GM21737 (cell line): ENCODE measurements at regions not wholly inside any gene's neighbourhood (a gene's known extent, or its start where the extent isn't known, plus 50 kb on each side); places are given as distances from the start of the nearest gene placed in this dataset.

Source experiments
- ATAC-seq: cut with Tn5 transposase; IDR thresholded peaks from one replicate; pipeline ENCODE4 v1.9.1; 2021; ENCODE audit warnings: mild to moderate bottlenecking, moderate library complexity; ENCODE audit not compliant: unreplicated experiment

DNA sequence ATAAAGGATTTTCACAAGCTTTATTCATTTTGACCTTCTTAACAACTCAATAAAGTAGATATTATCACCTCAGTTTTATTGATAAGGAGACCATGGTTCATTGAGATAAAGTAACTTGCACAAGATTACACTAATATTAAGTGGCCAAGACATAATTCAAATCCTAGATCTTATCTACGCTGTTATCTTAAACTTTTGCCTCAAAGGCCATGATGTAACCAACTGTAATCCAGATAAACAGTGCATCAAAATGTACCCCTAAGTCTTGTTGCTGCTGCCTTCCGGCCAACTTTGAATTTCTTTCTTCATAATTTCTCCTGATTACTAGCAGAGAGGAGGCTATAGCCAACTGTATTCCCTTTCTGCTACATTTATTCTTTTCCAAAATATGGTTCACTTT is 1094.8 kb upstream of the PIK3C3 start:
- no peak for ATAC-seq

- ATAC-seq, result no peak
Measured at GRCh38 chr18:40855661-40856060, 1099.4 kb upstream of the PIK3C3 start.

DNA sequence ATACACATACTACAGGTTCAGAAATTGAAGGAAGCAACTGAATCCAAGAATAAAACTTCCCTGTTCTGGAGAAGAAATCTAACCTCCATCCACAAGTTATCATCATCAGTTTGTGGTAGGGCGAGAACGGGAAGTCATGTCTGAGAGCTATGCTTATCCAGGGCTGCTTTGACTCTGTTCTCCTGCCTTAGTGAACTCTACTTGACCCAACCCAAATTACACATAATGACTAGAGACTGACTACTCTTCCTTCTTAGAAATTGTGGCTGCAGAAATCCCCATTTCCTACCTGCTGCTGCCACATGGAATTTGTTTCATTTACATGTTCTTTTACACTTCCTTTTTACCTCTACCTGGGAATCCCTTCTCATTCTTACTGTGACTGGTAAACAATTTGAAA is 1102.6 kb upstream of the PIK3C3 start:
- no peak for ATAC-seq

DNA sequence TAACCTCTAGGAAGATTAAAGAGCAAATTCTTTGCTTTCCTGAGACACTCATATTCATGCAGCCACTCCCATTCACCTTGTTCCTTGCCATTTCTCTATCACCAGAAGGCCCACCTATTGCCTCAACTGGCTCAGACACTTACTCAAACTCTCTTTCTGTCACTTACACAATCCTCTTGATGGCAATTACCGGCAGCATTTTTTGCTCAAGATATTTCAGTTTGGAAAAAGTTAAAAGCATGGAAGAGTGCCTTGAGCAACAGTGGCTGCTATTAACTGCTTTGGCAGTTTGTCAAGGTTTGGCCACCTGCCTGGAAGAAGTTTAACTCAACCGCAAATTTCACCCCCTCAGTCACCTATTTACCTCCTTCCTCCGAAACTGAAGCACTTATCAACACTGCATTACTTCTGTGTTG is 1104.0 kb upstream of the PIK3C3 start:
- no peak for ATAC-seq

GRCh38 chr18:40849886-40850285 is 1105.1 kb upstream of the PIK3C3 start:
- no peak for ATAC-seq

DNA sequence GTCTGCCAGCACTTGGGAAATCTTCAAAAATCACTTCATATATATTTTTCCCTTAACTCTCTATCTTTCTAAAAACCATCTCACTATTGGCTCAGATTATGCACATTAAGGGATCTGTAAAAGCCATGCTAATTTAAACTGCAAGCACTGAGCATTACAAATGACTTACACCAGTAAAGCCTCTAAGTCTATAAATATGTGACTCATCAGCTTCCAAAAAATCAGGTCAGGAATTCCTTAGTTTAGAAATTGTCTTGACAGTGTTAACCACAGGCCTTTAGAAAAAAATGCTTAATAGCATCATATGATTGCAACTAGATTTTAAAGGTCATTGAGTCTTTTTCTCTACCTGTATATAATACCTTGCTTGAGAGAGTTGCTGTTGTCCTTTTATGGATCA is 1113.6 kb upstream of the PIK3C3 start:
- ATAC-seq, result no peak

GRCh38 chr18:40841063-40841462 is 1114.0 kb upstream of the PIK3C3 start:
- ATAC-seq, result no peak

DNA sequence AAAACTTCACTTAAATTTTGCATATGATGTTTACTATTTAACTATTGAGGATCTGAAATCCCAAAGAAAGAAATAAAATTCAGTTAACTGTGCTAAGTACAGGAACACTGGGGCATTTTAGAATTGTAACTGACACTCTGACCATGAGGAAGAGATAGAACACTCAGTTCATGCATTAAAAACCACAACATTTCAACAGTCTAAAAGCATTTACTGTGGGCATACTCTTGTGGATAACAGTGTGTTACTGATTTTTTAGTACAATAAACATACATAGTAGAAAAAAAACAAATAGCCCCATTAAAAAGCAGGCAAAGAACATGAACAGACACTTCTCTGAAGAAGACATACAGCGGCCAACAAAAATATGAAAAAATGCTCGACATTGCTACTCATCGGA is 1122.7 kb upstream of the PIK3C3 start:
- ATAC-seq, result no peak

- no peak for ATAC-seq
Measured at GRCh38 chr18:40824291-40824690, 1130.7 kb upstream of the PIK3C3 start.

DNA sequence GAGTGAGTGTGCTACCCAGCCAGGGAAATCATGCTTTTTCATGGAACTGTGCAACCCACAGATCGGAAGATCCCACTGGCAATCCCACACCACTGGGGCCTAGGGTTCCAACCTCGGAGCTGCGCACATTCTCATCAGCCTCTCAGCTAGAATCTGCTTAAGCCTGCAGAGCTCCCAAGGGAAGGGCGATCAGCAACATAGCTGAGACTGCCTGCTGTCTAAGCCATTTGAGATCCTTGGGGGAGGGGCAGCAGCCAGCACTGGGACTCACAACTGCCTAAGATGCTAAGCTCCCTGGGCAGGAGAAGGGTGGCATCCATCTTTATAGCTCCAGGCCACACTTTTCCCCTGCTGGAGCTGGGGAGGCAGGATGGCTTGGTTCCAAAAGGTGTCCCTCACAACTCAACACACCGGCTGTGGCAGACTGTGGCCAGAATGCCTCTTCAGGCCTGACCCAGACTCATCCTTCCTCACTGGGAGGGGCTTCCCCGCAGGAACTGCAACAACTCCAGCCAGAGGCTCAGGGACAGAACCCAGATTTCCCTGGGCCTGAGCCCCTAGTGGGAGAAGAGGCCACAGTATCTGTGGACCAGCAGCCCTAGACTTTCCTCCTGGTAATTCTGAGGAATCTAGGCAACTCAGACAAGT is 1133.3 kb upstream of the PIK3C3 start:
- no peak for ATAC-seq

GRCh38 chr18:40812981-40813515 is 1142.0 kb upstream of the PIK3C3 start:
- no peak for ATAC-seq

DNA sequence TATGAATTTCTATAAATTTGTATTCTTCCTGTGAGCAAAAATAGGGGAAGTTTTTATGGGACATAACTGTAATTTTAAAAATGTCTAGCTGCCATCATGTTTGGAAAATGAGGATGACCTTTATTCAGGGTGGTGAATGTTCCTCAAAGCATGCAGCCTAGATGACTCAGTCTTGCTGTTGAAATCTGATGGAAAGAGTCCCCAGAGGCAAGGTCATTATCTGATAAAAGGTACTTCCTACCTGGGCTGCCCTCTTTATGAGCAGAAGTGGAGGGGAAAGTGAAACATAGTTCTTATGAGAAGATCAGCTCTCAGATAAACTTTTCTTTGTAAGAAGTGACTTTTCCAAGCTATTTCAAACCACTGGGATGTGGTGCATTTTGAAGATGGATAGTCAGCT is 1144.7 kb upstream of the PIK3C3 start:
- ATAC-seq, result no peak

DNA sequence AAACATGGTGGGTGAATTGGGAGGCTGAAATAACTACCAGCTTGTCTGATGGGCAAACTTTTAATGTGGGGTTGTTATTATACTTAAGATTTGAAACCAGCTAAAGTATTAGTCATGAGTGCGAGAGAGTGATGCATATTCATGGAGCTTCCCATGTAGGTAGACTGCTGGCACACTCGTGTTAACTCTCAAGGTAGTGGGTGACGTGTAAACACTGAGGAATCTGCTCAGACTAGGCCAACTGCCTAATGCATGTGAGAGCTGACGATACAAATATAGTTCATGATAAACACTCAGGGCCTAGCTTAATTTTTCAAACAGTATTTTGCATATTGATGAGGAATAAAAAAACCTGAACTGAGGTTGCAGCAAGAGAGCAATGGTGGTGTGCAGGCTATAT is 1165.7 kb upstream of the PIK3C3 start:
- no peak for ATAC-seq

DNA sequence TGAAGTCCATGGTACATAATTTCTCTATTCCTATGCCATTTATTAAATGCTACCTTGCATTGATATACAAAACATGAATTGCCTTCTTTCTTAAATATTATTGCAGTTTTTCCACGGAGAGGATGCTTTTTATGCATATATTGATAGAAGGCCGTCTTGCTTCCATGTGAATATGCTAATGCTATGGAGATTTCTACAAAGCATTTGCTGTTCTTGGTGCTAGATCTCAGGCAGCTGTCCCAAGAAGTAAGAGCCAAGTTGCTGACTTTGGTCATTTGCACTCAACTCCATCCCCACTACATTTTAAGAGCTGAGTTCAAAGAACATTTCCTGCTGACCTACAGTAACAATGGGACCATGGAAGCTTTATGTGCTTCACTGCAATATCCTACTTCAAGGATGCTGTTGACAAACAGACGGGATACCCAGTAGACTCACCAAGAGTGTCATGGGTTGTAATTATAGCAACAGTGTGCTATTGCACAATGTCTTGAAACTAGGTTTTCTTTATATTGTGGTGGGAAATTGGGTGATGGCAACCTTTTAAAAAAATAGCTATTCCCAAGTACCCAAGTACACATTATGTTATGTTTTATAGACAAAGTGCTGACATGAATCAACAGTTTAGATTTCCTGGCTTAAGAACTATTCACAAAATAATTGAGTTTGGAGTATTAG is 1172.4 kb upstream of the PIK3C3 start:
- no peak for ATAC-seq

DNA sequence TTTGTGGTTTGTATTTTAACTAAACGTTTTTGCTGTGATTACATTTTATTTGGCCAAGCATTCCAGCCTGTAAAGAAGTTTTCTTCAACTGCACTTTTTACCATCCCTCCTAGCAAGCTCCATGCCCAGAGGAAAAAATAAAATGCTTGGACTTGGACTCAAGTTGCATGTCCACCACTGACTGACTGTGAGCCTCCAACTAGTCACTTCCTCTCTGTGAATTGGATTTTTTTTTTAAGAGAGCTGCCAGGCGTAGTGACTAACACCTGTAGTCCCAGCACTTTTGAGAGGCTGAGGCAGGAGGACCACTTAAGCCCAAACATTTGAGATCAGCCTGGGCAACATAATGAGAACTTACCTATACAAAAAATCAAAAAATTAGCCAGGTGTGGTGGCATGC is 1185.2 kb upstream of the PIK3C3 start:
- no peak for ATAC-seq

DNA sequence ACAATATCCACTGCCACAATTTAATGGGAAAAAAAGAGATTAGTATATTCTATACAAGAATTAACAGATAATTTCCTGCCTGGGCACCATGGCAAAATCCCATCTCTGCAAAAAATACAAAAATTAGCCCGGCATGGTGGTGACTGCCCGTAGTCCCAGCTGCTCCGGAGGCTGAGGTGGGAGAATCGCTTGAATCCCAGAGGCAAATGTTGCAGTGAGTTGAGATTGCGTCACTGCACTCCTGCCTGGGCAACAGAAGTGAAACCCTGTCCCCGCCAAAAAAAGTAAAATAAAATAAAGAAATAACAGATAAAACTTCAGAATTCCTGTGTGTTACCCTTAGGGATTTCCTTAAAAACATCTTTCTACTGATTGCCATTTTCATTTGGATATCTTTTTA is 1194.8 kb upstream of the PIK3C3 start:
- no peak for ATAC-seq

DNA sequence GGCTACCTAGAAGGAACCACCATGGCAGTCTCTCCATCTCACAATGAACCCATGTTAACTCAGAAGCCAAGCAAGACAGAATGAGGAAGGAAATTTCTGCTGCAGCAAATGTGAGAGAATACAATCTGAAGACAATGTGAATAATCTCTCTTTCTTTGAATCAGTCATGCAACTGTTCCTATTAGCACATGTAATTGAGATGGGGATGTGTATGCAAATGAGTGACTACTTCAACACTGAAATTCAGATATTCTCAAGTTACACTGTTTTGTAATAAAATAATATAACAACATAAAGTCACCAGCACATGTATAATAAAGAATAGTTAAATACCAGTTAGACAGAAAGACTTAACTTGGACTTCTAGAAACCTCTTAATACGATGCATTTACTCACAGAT is 1200.6 kb upstream of the PIK3C3 start:
- no peak for ATAC-seq

DNA sequence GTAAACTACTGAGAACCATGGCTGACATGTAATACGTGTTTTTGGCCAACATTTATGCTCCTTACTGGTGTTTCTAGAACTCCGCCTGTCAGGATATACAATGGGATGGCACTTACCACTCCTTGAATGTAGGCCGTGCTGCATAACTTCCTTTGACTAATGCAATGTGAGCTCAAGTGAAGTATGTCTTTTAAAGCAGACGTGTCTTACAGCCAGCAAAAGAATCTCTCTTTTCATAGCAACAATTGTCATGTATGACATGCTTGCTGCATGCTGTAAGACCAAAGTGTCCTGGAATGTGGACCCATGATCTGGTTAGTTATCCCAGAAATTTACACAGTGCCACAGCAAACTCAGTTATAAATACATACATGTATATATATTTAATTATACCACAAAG is 1202.7 kb upstream of the PIK3C3 start:
- ATAC-seq, result no peak

DNA sequence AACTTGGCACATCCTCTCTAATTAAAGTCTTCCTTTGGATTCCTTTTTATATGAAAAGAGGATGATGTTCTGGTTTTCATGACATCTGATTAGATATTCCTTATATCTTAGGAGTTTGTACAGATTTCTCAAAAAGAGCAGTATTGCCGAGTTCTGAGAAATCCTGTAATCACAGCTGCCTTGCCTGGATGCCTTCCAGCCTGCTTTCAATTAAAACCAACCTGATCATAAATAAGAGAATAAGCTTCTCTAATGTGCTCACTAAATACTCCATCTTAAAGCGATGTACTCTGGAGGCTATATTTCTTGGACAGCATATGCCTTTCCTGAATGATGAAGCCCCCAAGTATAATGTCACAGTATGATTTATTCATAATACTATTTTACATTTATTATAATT is 1203.8 kb upstream of the PIK3C3 start:
- no peak for ATAC-seq

DNA sequence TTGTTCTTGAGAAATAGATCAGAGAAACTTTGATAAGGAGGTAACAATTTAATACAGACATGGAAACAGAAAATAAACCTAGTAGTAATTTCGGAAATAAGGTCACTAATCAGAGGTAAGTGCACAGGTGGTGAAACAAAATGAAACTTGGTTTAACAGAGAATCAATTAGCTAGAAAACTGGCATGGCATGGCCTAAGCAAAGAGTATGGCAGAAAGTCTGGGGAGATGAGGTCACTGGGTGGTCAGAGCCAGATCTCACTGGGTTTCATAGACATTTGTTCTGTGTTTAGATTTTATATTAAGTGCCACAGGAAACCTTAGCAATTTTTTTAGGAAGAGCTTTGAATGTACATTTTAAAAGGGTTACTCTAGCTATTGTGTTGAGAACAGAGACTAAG is 1216.0 kb upstream of the PIK3C3 start:
- no peak for ATAC-seq

GRCh38 chr18:40738321-40738880 is 1216.6 kb upstream of the PIK3C3 start:
- ATAC-seq, result no peak

GRCh38 chr18:40708726-40709125 is 1246.3 kb upstream of the PIK3C3 start:
- ATAC-seq, result no peak
